ENCODE measurements at regions not wholly inside any gene's neighbourhood (a gene's known extent, or its start where the extent isn't known, plus 50 kb on each side); places are given as distances from the start of the nearest gene placed in this dataset.
"Not testable (repeated sequence)": the region's sequence is repeated elsewhere in the genome, so short reads cannot be mapped to it uniquely, and the experiment has no call there.

- no peak for DNase-seq
Measured at GRCh38 chr1:41980827-41981653, 62.3 kb upstream of the HIVEP3 start.

GRCh38 chr1:41978986-41979385 lies 60.3 kb upstream of the HIVEP3 start:
- no peak for DNase-seq

- no peak for DNase-seq
Measured at GRCh38 chr1:41977326-41977725, 58.6 kb upstream of the HIVEP3 start.

GRCh38 chr1:41976671-41977070 lies 57.9 kb upstream of the HIVEP3 start:
- no peak for DNase-seq

GRCh38 chr1:41975850-41976569 lies 57.3 kb upstream of the HIVEP3 start:
- no peak for DNase-seq

GRCh38 chr1:41975121-41975520 lies 56.4 kb upstream of the HIVEP3 start:
- no peak for DNase-seq

GRCh38 chr1:41968557-41968956 lies 49.8 kb upstream of the HIVEP3 start:
- not testable (repeated sequence) for DNase-seq
